ENCODE measurements at regions not wholly inside any gene's neighbourhood (a gene's known extent, or its start where the extent isn't known, plus 50 kb on each side); places are given as distances from the start of the nearest gene placed in this dataset.
A peak's percentile ranks its signal among the peaks of the same experiment; 100 is the strongest.

DNA sequence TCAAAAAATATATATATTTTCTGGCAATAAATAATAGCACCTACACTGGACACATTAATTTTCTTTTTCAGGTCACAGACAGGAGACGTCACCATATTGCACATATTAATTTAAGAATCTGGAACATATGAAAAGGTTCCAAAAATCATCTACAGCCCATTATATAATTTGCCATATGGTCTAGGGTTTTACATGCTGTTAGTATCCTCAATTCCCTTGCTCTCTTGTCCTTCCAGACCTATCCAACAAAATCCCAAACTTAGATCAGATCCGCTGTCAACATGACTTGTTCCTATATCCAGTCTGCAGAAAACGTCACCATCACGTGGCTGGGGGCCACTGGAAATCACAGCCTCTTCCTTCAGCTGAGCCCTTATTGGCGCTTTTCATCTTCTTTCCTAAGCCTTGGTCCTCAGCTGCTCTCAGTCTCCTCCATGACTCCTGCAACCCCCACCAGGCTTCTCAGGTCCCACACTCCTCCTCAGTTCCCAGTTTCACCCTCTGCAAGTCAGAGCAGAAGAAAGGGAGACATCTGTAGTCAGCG is 192.0 kb upstream of the GATB start:
- Mint-ChIP-seq H3K9me3 (peaks cover 0 to 5% (median 3%) of the 10 kb centered on the region in 6 donors), H3K36me3 (peaks cover 0 to 4% (median 0%) of the 10 kb centered on the region in 3 donors), H3K4me3 (no peak overlapping the region), H3K4me1 (no peaks in the 10 kb centered on the region), H3K27ac (no peak overlapping the region), H3K27me3 (ENCODE audit: low read depth in 3 of 3) (peaks cover 0 to 6% (median 3%) of the 10 kb centered on the region in 3 donors)
- DNase-seq: no peak

DNA sequence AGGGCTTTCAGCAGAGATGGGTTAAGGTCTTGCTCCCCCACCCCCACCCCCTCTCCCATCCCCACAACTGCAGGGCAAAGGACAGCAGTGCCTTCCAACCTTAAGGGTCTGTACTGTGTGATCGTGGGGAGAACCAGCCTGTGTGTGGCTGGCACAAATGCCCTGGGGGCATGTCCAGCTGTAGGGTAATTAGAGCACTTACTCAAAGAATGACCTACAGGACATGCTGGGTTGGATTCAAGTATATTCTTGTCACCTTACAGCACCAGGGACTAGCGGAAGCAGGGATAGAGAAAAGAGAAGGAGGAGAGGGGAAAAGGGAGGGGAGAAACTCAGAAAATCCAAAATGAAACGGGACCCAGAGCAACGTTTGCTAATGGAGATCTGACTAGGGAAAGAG is 191.3 kb upstream of the GATB start:
- Mint-ChIP-seq H3K9me3 (peaks cover 0 to 11% (median 7%) of the 10 kb centered on the region in 6 donors), H3K27me3 (ENCODE audit: low read depth in 3 of 3) (peaks cover 0 to 4% (median 0%) of the 10 kb centered on the region in 3 donors), H3K4me3 (no peak overlapping the region), H3K4me1 (no peaks in the 10 kb centered on the region), H3K36me3 (peaks cover 0 to 9% (median 2%) of the 10 kb centered on the region in 3 donors), H3K27ac (no peak overlapping the region)
- DNase-seq: no peak

DNA sequence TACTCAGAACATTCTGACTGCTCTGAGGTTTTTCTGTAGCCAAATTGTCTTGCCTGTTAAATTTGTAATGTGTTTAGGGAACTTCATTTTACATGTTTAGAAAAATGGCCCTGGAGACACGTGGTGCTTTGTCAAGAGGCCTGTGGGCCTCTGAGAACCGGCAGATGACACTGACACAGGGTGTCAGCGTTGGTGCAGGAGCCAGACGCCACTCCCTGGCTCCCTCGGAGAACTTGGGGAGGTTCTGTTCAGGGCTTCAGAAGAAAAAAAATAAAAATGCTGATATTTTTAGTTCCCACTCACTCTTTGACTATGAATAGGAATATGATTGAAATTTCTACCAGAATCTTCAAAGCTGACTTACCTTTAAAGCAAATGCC is 190.9 kb upstream of the GATB start:
- no peak for DNase-seq
- no peak overlapping the region for H3K27ac Mint-ChIP-seq
- peaks cover 0 to 9% (median 3%) of the 10 kb centered on the region in 3 donors for H3K36me3 Mint-ChIP-seq
- no peak overlapping the region for H3K4me3 Mint-ChIP-seq
- no peaks in the 10 kb centered on the region for H3K4me1 Mint-ChIP-seq
- H3K9me3 Mint-ChIP-seq: peaks cover 0 to 16% (median 12%) of the 10 kb centered on the region in 6 donors
- H3K27me3 Mint-ChIP-seq (ENCODE audit: low read depth in 3 of 3): peaks cover 0 to 4% (median 0%) of the 10 kb centered on the region in 3 donors

DNA sequence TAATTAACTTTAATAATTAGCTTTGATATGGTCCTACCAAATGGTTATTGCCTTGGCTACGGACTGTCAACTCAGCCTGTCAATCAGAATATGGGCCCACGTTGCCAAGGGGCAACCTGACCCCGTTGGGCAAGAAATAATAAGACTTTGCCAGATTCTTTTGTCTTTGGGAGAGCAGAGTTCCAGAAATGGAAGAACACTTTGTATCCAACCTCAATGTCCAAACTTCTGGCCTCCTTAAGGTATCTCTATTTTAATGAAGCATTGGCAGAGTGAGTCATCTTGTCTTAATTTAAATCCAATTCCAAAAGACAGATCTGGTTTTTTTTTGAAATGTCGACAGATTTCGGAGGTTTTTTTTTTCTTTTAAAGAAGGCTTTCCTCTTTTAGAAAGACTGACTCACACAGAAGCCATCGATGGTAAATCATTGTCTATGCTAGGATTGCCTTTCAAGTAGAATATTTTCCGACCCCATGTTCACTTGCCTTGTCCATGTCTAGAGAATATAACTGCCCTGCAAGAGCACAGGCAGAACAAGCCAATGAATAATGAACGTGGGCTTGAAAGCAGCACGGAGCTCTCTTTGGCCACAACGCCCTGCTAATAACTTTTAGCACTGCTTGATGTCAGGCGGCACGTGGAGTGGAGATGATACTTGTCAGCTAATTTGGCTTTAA is 190.3 kb upstream of the GATB start:
- H3K27ac Mint-ChIP-seq: no peak overlapping the region

DNA sequence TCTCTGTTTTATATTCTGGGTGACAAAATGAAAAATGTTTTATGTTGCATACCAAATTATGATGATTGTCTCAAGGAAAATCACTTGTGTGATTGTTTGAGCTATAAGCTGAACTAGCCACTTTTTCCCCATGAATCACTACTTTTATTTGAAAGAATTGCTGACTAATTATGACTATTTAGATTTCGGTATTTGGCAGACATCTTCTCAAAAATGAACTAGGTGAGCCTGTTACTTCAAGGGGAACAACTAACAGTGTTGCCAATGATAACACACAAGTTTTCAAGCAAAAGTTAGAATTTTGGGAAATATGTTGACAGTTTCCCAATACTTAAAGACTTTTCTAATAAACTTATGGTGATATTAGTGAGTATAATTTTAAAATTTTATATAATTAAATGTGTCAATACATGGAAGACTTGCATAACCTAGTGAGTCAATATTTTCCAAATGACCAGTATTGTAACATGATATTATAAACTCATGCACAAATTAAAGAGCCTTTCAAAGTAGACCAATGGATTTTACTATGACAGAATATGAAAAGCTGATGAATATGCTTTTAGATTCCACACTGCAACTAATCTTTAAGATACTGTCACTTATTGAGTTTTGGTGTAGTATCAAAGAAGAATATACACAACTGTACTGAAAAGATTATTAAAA is 187.7 kb upstream of the GATB start:
- Mint-ChIP-seq H3K4me1 (no peaks in the 10 kb centered on the region), H3K9me3 (peaks cover 7 to 27% (median 16%) of the 10 kb centered on the region in 6 donors), H3K4me3 (no peak overlapping the region), H3K27me3 (ENCODE audit: low read depth in 3 of 3) (peaks cover 0 to 4% (median 3%) of the 10 kb centered on the region in 3 donors), H3K27ac (no peak overlapping the region), H3K36me3 (peaks cover 4 to 14% (median 9%) of the 10 kb centered on the region in 3 donors)
- DNase-seq: no peak

More for the DNA sequence above, 190.3 kb upstream of the GATB start:
- Mint-ChIP-seq H3K9me3 (peaks cover 4 to 21% (median 14%) of the 10 kb centered on the region in 6 donors), H3K4me1 (no peaks in the 10 kb centered on the region), H3K36me3 (peaks cover 3 to 13% (median 9%) of the 10 kb centered on the region in 3 donors), H3K4me3 (no peak overlapping the region), H3K27me3 (ENCODE audit: low read depth in 3 of 3) (peaks cover 0 to 4% (median 3%) of the 10 kb centered on the region in 3 donors)
- DNase-seq: no peak

DNA sequence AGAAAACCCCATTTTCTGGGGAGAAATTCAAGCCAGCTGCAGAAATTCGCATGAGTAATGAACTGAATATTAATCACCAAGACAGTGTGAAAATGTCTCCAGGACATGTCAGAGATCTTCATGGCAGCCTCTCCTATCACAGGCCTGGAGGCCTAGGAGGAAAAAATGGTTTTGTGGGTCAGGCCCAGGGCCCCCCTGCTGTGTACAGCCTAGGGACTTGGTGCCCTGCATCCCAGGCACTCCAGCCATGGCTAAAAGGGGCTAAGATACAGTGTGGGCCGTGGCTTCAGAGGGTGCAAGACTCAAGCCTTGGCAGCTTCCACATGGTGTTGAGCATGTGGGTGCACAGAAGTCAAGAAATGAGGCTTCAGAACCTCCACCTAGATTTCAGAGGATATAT is 185.9 kb upstream of the GATB start:
- H3K4me1 Mint-ChIP-seq: no peaks in the 10 kb centered on the region
- no peak overlapping the region for H3K4me3 Mint-ChIP-seq
- DNase-seq: no peak
- H3K36me3 Mint-ChIP-seq: peaks cover 4 to 14% (median 9%) of the 10 kb centered on the region in 3 donors
- peaks cover 7 to 27% (median 16%) of the 10 kb centered on the region in 6 donors for H3K9me3 Mint-ChIP-seq
- no peak overlapping the region for H3K27ac Mint-ChIP-seq
- peaks cover 0 to 4% (median 3%) of the 10 kb centered on the region in 3 donors for H3K27me3 Mint-ChIP-seq (ENCODE audit: low read depth in 3 of 3)

DNA sequence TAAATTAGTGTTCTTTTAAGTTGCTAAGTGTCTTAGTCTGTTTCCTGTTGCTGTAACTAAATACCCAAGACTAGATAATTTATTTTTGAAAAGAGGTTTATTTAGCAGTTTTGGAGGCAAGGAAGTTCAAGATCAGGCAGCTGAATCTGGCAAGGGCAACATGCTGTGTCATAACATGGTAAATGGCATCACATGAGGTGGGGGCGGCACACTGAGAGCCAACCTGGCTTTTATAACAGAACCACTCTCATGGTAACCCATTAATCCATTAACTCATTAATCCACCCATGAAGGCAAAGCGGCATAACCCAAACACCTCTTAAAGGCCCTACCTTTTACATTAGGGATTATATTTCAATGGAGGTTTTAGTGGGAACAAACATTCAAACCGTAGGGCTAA is 182.2 kb upstream of the GATB start:
- H3K27me3 Mint-ChIP-seq (ENCODE audit: low read depth in 3 of 3): peaks cover 0 to 4% (median 3%) of the 10 kb centered on the region in 3 donors
- no peak overlapping the region for H3K4me3 Mint-ChIP-seq
- no peak for DNase-seq
- H3K9me3 Mint-ChIP-seq: peaks cover 7 to 24% (median 15%) of the 10 kb centered on the region in 6 donors
- no peaks in the 10 kb centered on the region for H3K4me1 Mint-ChIP-seq
- H3K27ac Mint-ChIP-seq: no peak overlapping the region
- H3K36me3 Mint-ChIP-seq: peaks cover 4 to 12% (median 9%) of the 10 kb centered on the region in 3 donors

DNA sequence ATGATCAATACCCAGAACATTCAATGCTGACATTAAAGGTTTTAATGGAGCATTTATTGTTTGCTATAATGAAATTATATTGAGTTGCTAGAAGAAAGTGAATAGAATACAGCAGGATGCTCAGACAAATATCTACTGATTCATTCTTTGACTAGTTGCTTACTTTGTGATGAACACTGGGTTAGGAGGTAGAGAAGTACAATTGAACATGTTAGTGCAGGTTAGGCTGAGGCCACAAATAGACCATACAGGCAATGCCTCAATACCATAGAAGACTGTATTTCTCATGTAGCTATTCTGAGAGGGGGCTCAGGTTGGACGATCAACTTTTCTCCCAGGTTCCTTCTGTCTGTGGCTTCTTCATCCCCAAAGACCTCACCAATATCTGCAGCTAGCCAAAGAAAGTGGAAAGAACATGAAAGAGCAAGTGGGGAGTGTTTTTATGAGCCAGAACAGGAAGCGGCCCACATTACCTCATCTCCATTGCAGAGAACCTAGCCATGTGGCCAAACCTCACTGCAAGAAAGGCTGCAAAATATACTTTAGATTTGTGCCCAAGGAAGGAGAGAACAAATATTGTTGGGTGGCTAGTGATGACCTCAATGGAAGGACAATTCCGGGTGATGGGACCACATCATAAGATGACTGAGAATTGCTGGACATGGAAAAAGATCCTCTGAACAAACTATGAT is 180.3 kb upstream of the GATB start:
- Mint-ChIP-seq H3K27ac (no peak overlapping the region), H3K4me3 (no peak overlapping the region), H3K4me1 (no peaks in the 10 kb centered on the region)

DNA sequence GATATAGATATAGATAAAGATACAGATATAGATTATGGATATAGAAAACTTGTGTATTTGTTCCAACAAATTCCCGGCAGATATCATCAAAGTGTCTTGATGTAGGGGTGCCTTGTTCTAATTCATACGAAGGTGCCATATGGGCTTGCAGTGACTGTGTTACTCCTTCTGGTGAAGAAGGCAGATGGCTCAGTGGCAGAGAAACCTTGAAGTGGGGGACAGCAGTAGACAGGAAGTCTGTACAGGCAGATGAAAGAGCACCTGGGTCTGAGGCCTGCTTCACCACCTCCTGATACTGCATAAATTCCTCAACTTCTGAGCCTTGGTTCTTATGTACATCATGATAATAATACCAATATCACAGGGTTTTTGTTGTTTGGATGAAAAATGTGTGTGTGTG is 179.5 kb upstream of the GATB start:
- no peaks in the 10 kb centered on the region for H3K4me1 Mint-ChIP-seq
- peaks cover 0 to 2% (median 0%) of the 10 kb centered on the region in 6 donors for H3K9me3 Mint-ChIP-seq
- no peak overlapping the region for H3K27ac Mint-ChIP-seq
- H3K36me3 Mint-ChIP-seq: no peaks in the 10 kb centered on the region
- peaks cover 0 to 2% (median 0%) of the 10 kb centered on the region in 3 donors for H3K27me3 Mint-ChIP-seq (ENCODE audit: low read depth in 3 of 3)
- no peak overlapping the region for H3K4me3 Mint-ChIP-seq
- DNase-seq: no peak

More for the DNA sequence above, 180.3 kb upstream of the GATB start:
- Mint-ChIP-seq H3K36me3 (peaks cover 0 to 1% (median 0%) of the 10 kb centered on the region in 3 donors), H3K27me3 (ENCODE audit: low read depth in 3 of 3) (peaks cover 0 to 2% (median 0%) of the 10 kb centered on the region in 3 donors), H3K9me3 (peaks cover 0 to 5% (median 2%) of the 10 kb centered on the region in 6 donors)
- no peak for DNase-seq

DNA sequence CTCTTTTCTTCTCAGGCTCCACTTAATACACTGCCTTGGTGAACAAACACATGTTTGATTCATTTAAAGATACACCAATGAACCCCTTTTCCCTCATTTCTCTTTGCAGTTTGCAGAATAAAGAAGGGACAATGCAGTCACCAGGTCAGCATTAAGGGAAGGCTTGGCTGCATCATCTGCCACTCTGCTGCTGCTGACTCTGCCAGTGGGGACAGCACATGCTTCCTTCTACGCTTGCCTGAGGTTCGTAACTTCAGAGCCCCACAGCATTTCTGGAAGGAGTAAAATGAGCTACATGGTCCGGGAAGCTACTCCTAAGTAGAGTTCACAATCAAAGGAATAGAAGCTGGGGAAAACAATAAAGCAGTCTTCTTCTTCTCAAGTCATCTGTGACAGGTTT is 178.9 kb upstream of the GATB start:
- no peak overlapping the region for H3K27ac Mint-ChIP-seq
- H3K36me3 Mint-ChIP-seq: no peaks in the 10 kb centered on the region
- H3K4me1 Mint-ChIP-seq: no peaks in the 10 kb centered on the region
- DNase-seq: no peak
- H3K9me3 Mint-ChIP-seq: no peaks in the 10 kb centered on the region
- no peak overlapping the region for H3K4me3 Mint-ChIP-seq
- H3K27me3 Mint-ChIP-seq (ENCODE audit: low read depth in 3 of 3): peaks cover 0 to 6% (median 2%) of the 10 kb centered on the region in 3 donors

DNA sequence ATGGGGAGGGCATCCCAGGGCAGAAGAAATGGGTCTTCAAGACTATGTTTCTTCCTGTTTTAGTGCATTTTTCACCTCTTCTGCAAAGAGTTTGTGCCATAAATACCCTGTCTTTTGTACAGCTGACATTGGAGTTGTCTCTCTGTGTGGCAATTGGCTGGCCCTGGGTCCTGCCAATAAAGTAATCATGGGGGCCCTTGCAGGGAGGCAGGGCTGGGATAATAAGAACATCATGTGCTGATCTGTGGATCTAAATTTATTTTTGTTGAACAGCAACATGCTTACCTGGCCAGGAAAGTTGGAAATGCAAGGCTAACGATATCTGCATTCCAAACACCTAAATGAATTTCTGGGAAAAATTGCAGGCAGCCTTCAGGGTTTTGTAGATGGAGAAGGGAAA is 174.6 kb upstream of the GATB start:
- Mint-ChIP-seq H3K4me1 (no peaks in the 10 kb centered on the region), H3K27me3 (ENCODE audit: low read depth in 3 of 3) (peaks cover 1 to 12% (median 3%) of the 10 kb centered on the region in 3 donors), H3K4me3 (no peak overlapping the region), H3K9me3 (no peaks in the 10 kb centered on the region), H3K36me3 (no peaks in the 10 kb centered on the region), H3K27ac (peak overlapping the region in 1 of 6 donors; percentile 46)
- no peak for DNase-seq

DNA sequence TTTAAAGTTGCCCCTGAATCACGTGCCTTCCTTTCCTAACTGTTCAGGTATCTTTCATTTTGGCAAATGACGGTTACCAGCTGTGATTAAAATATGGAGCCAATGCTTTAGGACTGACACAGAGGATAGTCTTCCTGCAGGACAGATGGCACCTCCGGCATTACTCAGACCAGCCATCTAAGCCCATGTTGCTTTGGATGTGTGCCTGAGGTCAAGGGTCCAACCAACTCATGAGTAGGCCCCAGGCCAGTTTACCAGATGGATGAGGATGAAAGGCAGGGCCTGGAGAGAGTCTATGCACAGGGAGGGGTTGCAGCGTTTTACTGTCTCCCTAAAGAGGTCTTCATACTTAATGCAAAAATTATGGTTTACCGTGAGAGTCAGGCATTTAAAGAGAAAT is 174.0 kb upstream of the GATB start:
- H3K27me3 Mint-ChIP-seq (ENCODE audit: low read depth in 3 of 3): peaks cover 1 to 17% (median 3%) of the 10 kb centered on the region in 3 donors
- H3K4me1 Mint-ChIP-seq: no peaks in the 10 kb centered on the region
- no peak overlapping the region for H3K27ac Mint-ChIP-seq
- no peaks in the 10 kb centered on the region for H3K36me3 Mint-ChIP-seq
- no peaks in the 10 kb centered on the region for H3K9me3 Mint-ChIP-seq
- no peak overlapping the region for H3K4me3 Mint-ChIP-seq
- no peak for DNase-seq

DNA sequence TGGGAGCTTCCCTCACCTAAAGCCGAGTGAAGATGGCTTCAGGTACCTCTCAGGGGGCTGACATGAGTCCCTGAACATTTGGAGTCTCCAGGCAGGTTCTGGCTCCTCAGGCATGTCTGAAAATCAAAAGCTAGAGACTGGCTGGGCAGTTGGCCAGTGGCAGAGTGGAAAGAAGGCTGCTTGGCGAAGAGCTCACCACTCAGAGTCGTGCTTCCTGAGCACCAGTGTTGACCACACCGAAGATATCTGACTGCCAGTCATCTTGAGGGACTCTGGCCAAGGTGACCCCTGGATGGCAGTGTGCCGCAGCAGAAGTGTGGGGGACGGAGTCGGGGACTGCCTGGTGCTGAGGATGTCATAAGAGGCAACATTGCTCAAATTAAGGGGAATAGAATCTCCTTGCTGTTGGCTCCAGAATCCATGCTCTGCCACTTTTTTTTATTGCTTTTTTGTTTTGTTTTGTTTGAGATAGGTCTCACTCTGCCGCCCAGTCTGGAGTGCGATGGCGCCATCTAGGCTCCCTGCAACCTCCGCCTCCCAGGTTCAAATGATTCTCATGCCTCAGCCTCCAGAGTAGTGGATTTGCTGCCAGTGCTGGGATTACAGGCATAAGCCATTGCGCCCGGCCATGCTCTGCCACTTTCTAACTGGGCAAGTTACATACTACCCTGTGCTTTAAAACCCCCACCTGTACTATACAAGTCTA is 172.5 kb upstream of the GATB start:
- no peaks in the 10 kb centered on the region for H3K4me1 Mint-ChIP-seq
- H3K27ac Mint-ChIP-seq: no peak overlapping the region
- DNase-seq: no peak
- peaks cover 1 to 19% (median 3%) of the 10 kb centered on the region in 3 donors for H3K27me3 Mint-ChIP-seq (ENCODE audit: low read depth in 3 of 3)
- H3K4me3 Mint-ChIP-seq: no peak overlapping the region
- H3K9me3 Mint-ChIP-seq: no peaks in the 10 kb centered on the region
- no peaks in the 10 kb centered on the region for H3K36me3 Mint-ChIP-seq

Measured in immature natural killer cell (primary cell).